Prostate gland (tissue), 2 donors: ENCODE measurements at regions not wholly inside any gene's neighbourhood (a gene's known extent, or its start where the extent isn't known, plus 50 kb on each side); places are given as distances from the start of the nearest gene placed in this dataset.

Experiments used
- DNase-seq: peaks from one replicate; pipeline ENCODE4 v3.0.0-alpha.2; 2019; ENCODE audit warnings: low spot score
- H3K27ac ChIP-seq, 2 donors: fragments of 200-600 bp; sonication (generic); 2 replicates each; pipeline ENCODE4 v1.5.1; 2017 to 2019
- H3K27me3 ChIP-seq: fragments of 200-600 bp; sonication (generic); replicated peaks from 2 replicates; pipeline ENCODE4 v1.5.1; 2019; ENCODE audit not compliant: insufficient read depth
- H3K36me3 ChIP-seq, 2 donors: fragments of 200-600 bp; sonication (generic); 1 replicate in 1 of 2; 2 replicates in 1 of 2; pipeline versions ENCODE4 v1.5.1 to v1.8.1; 2017 to 2019
- H3K4me1 ChIP-seq: fragments of 200-600 bp; sonication (generic); replicated peaks from 2 replicates; pipeline ENCODE4 v1.5.1; 2019
- H3K4me3 ChIP-seq, 2 donors: fragments of 200-600 bp; sonication (generic); 2 replicates each; pipeline ENCODE4 v1.5.1; 2017 to 2019
- H3K9me3 ChIP-seq: fragments of 200-600 bp; sonication (generic); 2 replicates; pipeline ENCODE4 v1.5.1; 2017
- POLR2A ChIP-seq: fragments of 450-650 bp; IDR thresholded peaks from one replicate; pipeline ENCODE4 v1.6.1; 2016; ENCODE audit warnings: antibody characterized with exemption, mild to moderate bottlenecking
- POLR2AphosphoS5 ChIP-seq: sonication (generic); formaldehyde crosslinking; IDR thresholded peaks from one replicate; pipeline ENCODE4 v1.6.1; 2017; ENCODE audit warnings: antibody characterized with exemption
- WGBS: methylation state at CpG from one replicate; pipeline ENCODE4 v1.1.5; 2018; 5-methylcytosine and 5-hydroxymethylcytosine counted together
- intact Hi-C: fragments of 100-400 bp; cut with DNase I; formaldehyde crosslinking; loops from one replicate; pipeline ENCODE4 v1.14.2; 2022
- TF ChIP-seq, protein P1 (sequence below), 4 experiments: fragments of 200-600 bp in 2 of 4; fragments of 450-650 bp in 2 of 4; sonication (generic) in 2 of 4; IDR thresholded peaks; 1 replicate in 3 of 4; 2 replicates in 1 of 4; pipeline ENCODE4 v1.5.1; 2016 to 2019; ENCODE audit warnings: antibody characterized with exemption in 4 of 4, mild to moderate bottlenecking in 2 of 4, moderate library complexity in 2 of 4

DNA sequence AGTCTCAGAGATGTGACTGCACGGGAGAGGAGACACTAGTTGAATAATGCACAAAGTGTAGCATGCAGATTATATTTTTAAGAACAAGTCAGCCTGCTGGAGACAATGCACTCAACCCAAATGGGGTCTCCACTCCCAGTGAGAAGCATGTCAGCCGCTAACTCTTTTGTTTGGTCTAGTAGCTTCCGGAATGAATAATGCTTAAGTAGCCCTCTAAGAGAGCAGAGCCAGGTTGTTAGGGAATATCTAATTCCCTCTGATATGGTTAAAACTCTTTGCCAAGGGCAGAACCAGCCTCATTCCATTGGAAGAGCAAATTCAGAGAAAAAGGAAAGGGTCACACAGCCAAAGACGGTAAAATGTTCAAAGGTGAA is 80.4 kb downstream of the DAD1 start:
- 87% methylated on average over 4 of the region's 4 CpGs for WGBS
- no peak for TF ChIP-seq POLR2AphosphoS5
- DNase-seq, result no peak
- Histone ChIP-seq H3K27ac (no peak overlapping the region), H3K36me3 (no peaks in the 10 kb centered on the region), H3K27me3 (no peaks in the 10 kb centered on the region), H3K9me3 (no peaks in the 10 kb centered on the region), H3K4me3 (no peak overlapping the region), H3K4me1 (no peaks in the 10 kb centered on the region)
- intact Hi-C loops, result no loop called here

DNA sequence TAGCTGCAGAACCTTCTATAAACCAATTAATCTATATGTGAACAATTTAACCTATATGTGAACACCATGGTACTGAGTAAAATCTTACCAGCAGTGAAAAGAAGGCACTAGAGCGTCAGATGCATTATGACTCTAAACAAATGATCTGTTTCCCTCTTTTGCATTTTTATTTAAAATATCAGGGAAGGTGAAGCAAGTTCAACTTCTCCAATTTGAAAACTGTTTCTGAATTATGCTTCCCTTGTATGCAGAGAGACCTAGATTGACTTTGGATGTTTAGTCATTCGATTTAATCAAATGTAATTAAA is 80.9 kb downstream of the DAD1 start:
- WGBS, result 87% methylated on average over 2 of the region's 2 CpGs
- H3K9me3 ChIP-seq, result no peaks in the 10 kb centered on the region
- no peak overlapping the region for H3K27ac ChIP-seq
- no peaks in the 10 kb centered on the region for H3K4me1 ChIP-seq
- H3K4me3 ChIP-seq, result no peak overlapping the region
- TF ChIP-seq POLR2AphosphoS5 (no peak), POLR2A (no peak)
- TF ChIP-seq, protein P1, sequence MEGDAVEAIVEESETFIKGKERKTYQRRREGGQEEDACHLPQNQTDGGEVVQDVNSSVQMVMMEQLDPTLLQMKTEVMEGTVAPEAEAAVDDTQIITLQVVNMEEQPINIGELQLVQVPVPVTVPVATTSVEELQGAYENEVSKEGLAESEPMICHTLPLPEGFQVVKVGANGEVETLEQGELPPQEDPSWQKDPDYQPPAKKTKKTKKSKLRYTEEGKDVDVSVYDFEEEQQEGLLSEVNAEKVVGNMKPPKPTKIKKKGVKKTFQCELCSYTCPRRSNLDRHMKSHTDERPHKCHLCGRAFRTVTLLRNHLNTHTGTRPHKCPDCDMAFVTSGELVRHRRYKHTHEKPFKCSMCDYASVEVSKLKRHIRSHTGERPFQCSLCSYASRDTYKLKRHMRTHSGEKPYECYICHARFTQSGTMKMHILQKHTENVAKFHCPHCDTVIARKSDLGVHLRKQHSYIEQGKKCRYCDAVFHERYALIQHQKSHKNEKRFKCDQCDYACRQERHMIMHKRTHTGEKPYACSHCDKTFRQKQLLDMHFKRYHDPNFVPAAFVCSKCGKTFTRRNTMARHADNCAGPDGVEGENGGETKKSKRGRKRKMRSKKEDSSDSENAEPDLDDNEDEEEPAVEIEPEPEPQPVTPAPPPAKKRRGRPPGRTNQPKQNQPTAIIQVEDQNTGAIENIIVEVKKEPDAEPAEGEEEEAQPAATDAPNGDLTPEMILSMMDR (IDR thresholded peaks at IDR 0.05), result no peak
- no peak for DNase-seq
- H3K36me3 ChIP-seq, result no peaks in the 10 kb centered on the region
- intact Hi-C loops, result no loop called here
- no peaks in the 10 kb centered on the region for H3K27me3 ChIP-seq

DNA sequence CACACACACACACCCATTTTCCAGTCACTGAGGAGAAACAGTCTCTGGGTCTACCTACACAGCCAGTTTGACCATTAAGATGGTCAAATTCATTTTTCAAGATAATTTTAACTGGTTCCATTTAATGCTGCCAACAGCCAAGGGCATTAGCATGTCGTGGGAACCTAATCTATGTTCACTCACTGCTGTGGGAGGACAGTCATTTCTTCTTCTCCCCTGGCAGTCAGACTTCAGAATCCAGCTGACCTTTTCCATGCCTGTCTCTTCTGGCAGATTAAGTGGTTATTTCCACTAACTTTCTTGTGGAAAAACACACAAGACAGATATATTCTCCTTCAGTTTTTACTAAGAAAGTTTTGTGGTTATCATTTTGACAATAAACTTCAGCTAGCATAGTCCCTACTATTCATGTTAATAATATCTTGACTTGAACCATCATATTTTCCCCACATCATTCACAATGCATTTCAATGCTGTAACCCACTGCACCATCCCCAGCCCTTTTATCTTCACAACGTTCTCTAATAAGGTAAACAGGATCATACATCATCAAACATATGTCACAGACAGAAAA is 82.2 kb downstream of the DAD1 start:
- no peak overlapping the region for H3K27ac ChIP-seq

DNA sequence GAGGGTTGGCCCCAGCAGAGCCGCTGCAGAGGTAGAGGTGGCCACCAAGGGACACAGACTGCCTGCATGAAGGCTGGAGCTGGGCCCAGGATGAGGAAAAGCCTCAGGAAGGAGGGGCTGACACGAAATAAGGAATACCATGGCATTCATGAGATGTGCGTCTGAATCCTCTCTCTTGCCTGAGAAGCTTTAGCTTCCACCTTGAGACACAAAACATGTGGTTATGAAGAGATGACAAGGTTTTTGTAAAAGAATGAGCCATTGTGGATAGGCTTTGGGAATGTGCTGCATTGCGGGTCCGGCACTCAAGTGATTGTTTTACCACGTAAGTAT is 82.7 kb downstream of the DAD1 start:
- no peaks in the 10 kb centered on the region for H3K27me3 ChIP-seq
- no peaks in the 10 kb centered on the region for H3K9me3 ChIP-seq
- no peak for DNase-seq
- WGBS, result 89% methylated on average over 6 of the region's 6 CpGs
- H3K27ac ChIP-seq, result no peak overlapping the region
- intact Hi-C loops, result no loop called here
- H3K4me1 ChIP-seq, result no peaks in the 10 kb centered on the region
- TF ChIP-seq POLR2A (no peak), POLR2AphosphoS5 (no peak)
- TF ChIP-seq, protein P1 (IDR thresholded peaks at IDR 0.05), result no peak
- no peak overlapping the region for H3K4me3 ChIP-seq
- H3K36me3 ChIP-seq, result no peaks in the 10 kb centered on the region

More for the DNA sequence above, 82.2 kb downstream of the DAD1 start:
- no peak overlapping the region for H3K4me3 ChIP-seq
- TF ChIP-seq, protein P1 (IDR thresholded peaks at IDR 0.05), result no peak
- TF ChIP-seq POLR2A (no peak), POLR2AphosphoS5 (no peak)
- H3K36me3 ChIP-seq, result no peaks in the 10 kb centered on the region
- H3K9me3 ChIP-seq, result no peaks in the 10 kb centered on the region
- H3K4me1 ChIP-seq, result no peaks in the 10 kb centered on the region
- no peak for DNase-seq
- H3K27me3 ChIP-seq, result no peaks in the 10 kb centered on the region
- WGBS, result 55% methylated on average over 2 of the region's 2 CpGs
- intact Hi-C loops, result no loop called here

DNA sequence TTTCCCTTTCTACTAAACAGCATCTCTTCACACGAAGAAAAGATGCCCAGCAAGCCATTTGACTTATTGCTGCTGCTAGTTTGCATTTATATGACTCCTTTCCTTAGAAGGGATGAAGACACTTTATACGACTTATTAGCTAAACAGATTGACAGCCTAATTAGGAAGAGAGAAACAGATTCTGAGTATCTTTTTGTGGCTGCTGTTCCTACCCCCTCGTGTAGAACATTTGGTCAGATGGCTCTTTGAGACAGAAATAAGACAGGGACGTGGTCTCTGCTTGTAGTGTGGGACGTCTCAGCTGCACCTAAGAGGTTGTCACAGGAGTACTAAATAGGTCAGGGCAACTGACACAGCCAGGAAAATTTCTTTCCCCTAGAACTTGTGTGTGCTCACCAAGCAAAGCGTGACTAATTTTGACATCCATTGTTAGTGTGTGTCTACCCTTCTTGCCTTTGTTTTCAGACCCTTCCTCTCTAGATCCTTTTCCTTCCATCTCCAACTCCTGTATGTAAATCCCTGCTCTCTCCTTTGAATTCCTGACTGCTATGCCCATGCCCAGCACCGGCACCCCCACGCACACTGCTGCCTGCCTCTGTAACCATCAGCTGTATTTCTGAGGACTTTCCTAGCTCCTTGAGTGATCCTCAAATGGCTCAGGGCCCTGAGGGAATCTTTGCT is 83.2 kb downstream of the DAD1 start:
- Histone ChIP-seq H3K36me3 (no peaks in the 10 kb centered on the region), H3K27ac (no peak overlapping the region), H3K9me3 (no peaks in the 10 kb centered on the region), H3K27me3 (no peaks in the 10 kb centered on the region), H3K4me1 (no peaks in the 10 kb centered on the region), H3K4me3 (no peak overlapping the region)
- no peak for DNase-seq
- intact Hi-C loops, result no loop called here
- WGBS, result 73% methylated on average over 8 of the region's 8 CpGs
- TF ChIP-seq, protein P1 (IDR thresholded peaks at IDR 0.05), result no peak
- TF ChIP-seq POLR2A (no peak), POLR2AphosphoS5 (no peak)
